GM12864 (cell line): ENCODE measurements at regions not wholly inside any gene's neighbourhood (a gene's known extent, or its start where the extent isn't known, plus 50 kb on each side); places are given as distances from the start of the nearest gene placed in this dataset.

Experiments
- DNase-seq: peaks from one replicate; pipeline ENCODE4 v3.0.0-alpha.2; 2011; ENCODE audit warnings: low read depth
- H3K4me3 ChIP-seq: 2 replicates; pipeline ENCODE4 v1.5.1; 2011; ENCODE audit warnings: mild to moderate bottlenecking, low read depth, low read length, control low read depth
- TF ChIP-seq, protein P1 (sequence below): IDR thresholded peaks from 2 replicates; pipeline ENCODE4 v1.5.1; 2011; ENCODE audit warnings: low read depth, mild to moderate bottlenecking, moderate library complexity, low read length, control low read depth, inconsistent platforms; ENCODE audit errors: missing control alignments

GRCh38 chr4:180521181-180521580 lies 1722.0 kb upstream of the TENM3 start:
- H3K4me3 ChIP-seq: no peak overlapping the region
- TF ChIP-seq, protein P1, sequence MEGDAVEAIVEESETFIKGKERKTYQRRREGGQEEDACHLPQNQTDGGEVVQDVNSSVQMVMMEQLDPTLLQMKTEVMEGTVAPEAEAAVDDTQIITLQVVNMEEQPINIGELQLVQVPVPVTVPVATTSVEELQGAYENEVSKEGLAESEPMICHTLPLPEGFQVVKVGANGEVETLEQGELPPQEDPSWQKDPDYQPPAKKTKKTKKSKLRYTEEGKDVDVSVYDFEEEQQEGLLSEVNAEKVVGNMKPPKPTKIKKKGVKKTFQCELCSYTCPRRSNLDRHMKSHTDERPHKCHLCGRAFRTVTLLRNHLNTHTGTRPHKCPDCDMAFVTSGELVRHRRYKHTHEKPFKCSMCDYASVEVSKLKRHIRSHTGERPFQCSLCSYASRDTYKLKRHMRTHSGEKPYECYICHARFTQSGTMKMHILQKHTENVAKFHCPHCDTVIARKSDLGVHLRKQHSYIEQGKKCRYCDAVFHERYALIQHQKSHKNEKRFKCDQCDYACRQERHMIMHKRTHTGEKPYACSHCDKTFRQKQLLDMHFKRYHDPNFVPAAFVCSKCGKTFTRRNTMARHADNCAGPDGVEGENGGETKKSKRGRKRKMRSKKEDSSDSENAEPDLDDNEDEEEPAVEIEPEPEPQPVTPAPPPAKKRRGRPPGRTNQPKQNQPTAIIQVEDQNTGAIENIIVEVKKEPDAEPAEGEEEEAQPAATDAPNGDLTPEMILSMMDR: no peak
- no peak for DNase-seq

GRCh38 chr4:180525523-180526077 lies 1717.6 kb upstream of the TENM3 start:
- TF ChIP-seq, protein P1: no peak
- DNase-seq: no peak
- H3K4me3 ChIP-seq: no peak overlapping the region

DNA sequence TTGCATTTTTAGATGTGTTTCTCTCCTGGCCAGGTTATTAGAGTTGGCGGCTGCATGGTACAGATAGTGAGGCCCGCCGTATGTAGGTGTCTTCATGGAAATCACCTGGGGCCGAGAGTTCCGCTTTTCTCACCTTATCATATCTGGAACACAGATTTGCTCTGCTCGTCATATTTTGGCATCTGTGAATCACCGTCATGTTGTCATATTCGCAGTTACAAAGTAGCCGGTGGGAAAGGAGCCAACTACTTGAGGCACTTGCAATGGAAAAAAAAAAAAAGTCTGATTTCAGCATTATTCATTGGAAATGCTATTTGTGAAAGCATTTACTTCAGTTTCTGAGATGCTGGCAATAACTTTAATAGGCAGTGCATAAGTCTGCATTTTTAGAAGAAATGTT lies 1715.2 kb upstream of the TENM3 start:
- DNase-seq: no peak
- no peak overlapping the region for H3K4me3 ChIP-seq
- TF ChIP-seq, protein P1: no peak

- no peak overlapping the region for H3K4me3 ChIP-seq
- TF ChIP-seq, protein P1: no peak
- no peak for DNase-seq
Observed at GRCh38 chr4:180530787-180531186, 1712.4 kb upstream of the TENM3 start.

- H3K4me3 ChIP-seq: no peak overlapping the region
- DNase-seq: no peak
- TF ChIP-seq, protein P1: no peak
Observed at GRCh38 chr4:180532691-180533090, 1710.5 kb upstream of the TENM3 start.

DNA sequence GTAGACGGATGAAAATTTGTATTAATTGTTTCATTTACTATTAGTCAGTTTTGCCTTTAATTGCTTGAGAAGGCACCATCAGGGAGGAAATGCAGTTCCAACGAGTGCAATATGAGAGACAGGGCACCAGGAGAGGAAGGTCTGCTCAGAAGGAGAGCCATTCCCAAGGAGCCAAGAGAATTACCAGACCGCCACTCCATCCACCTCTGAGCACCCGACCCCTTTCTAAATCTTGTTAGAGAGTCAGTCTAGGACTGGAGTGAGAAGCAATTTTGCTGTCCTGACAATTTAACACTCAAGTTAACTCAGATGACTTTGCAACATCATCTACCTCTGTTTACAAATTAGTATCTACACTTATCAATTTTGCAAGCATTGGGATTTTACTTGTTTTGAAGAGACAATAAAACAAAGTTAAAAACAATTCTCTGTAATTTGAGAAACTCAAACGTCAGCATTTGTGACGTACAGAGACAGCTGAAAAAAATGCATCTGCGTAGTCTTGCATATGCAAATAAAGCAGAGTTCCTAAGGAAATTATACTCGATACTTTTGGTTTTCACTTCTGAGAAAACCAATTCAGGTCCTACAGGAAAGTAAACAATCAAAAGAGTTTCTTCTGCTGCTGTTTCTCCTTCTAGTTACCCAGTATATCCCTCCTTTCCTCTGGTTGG lies 1704.7 kb upstream of the TENM3 start:
- TF ChIP-seq, protein P1: no peak
- no peak overlapping the region for H3K4me3 ChIP-seq

DNA sequence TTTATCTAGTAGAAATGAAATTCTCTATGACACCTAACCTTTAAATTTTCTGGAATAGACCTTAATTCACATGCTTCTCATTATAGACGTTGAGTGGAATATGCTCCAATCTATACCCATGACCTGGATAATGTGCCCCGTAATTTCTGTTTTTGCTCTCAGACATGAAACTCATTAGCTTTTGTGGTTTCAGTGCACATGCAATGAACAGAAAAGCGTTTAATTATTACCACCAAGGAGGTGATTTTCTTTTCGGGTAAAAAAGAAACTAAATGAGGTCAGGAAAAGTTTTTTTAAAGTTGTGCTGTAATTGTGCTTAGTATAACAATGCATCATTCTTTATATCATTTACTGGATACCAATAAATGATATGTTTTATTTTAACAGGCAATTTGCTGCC lies 1703.9 kb upstream of the TENM3 start:
- TF ChIP-seq, protein P1: no peak
- DNase-seq: no peak
- no peak overlapping the region for H3K4me3 ChIP-seq

More for the DNA sequence above, 1704.7 kb upstream of the TENM3 start:
- DNase-seq: no peak
